D341Med (cell line): ENCODE measurements at regions not wholly inside any gene's neighbourhood (a gene's known extent, or its start where the extent isn't known, plus 50 kb on each side); places are given as distances from the start of the nearest gene placed in this dataset.

Experiments used
- DNase-seq: peaks from one replicate; pipeline ENCODE4 v3.0.0; 2012; ENCODE audit warnings: low spot score

- no peak for DNase-seq
These were observed 72.2 kb downstream of the PRDM9 start for GRCh38 chr5:23579566-23579965.

GRCh38 chr5:23583081-23583480, 75.7 kb downstream of the PRDM9 start:
- DNase-seq = no peak

- no peak for DNase-seq
These were observed 81.5 kb downstream of the PRDM9 start for GRCh38 chr5:23588841-23589326.

GRCh38 chr5:23591250-23591649, 83.8 kb downstream of the PRDM9 start:
- DNase-seq = no peak

GRCh38 chr5:23606927-23607326, 99.5 kb downstream of the PRDM9 start:
- no peak for DNase-seq

GRCh38 chr5:23612701-23613100, 105.3 kb downstream of the PRDM9 start:
- no peak for DNase-seq

GRCh38 chr5:23613566-23613965, 106.2 kb downstream of the PRDM9 start:
- no peak for DNase-seq

- no peak for DNase-seq
These were observed 107.0 kb downstream of the PRDM9 start for GRCh38 chr5:23614422-23614821.

- no peak for DNase-seq
These were observed 119.6 kb downstream of the PRDM9 start for GRCh38 chr5:23626961-23627360.

GRCh38 chr5:23627976-23628375, 120.6 kb downstream of the PRDM9 start:
- no peak for DNase-seq

GRCh38 chr5:23629396-23629795, 122.0 kb downstream of the PRDM9 start:
- DNase-seq = no peak

GRCh38 chr5:23631302-23632045, 124.1 kb downstream of the PRDM9 start:
- no peak for DNase-seq

- DNase-seq = no peak
These were observed 128.5 kb downstream of the PRDM9 start for GRCh38 chr5:23635938-23636337.

- no peak for DNase-seq
These were observed 131.9 kb downstream of the PRDM9 start for GRCh38 chr5:23639326-23639725.

GRCh38 chr5:23648656-23649055, 141.2 kb downstream of the PRDM9 start:
- no peak for DNase-seq

GRCh38 chr5:23649594-23649993, 142.2 kb downstream of the PRDM9 start:
- DNase-seq = no peak

- DNase-seq = no peak
These were observed 148.3 kb downstream of the PRDM9 start for GRCh38 chr5:23655674-23656073.

GRCh38 chr5:23675456-23675855, 168.0 kb downstream of the PRDM9 start:
- no peak for DNase-seq

- no peak for DNase-seq
These were observed 170.6 kb downstream of the PRDM9 start for GRCh38 chr5:23677996-23678395.

- no peak for DNase-seq
These were observed 176.7 kb downstream of the PRDM9 start for GRCh38 chr5:23684103-23684502.

GRCh38 chr5:23703940-23704855, 196.8 kb downstream of the PRDM9 start:
- DNase-seq = no peak

GRCh38 chr5:23717486-23717885, 210.1 kb downstream of the PRDM9 start:
- DNase-seq = no peak

- DNase-seq = no peak
These were observed 211.2 kb downstream of the PRDM9 start for GRCh38 chr5:23718564-23718963.
